ENCODE measurements at regions not wholly inside any gene's neighbourhood (a gene's known extent, or its start where the extent isn't known, plus 50 kb on each side); places are given as distances from the start of the nearest gene placed in this dataset.

GRCh38 chr2:186330050-186330449, 156.0 kb upstream of the ZC3H15 start:
- TF ChIP-seq CTCF (IDR thresholded peaks at IDR 0.05): no peak
- TF ChIP-seq POLR2AphosphoS5 (IDR thresholded peaks at IDR 0.05): no peak
